SK-N-SH treated with all-trans-retinoic acid at 6 μM for 48 hours (cell line): ENCODE measurements at regions not wholly inside any gene's neighbourhood (a gene's known extent, or its start where the extent isn't known, plus 50 kb on each side); places are given as distances from the start of the nearest gene placed in this dataset.

Source experiments
- ARNTL ChIP-seq: fragments of 450-650 bp; formaldehyde crosslinking; IDR thresholded peaks from 2 replicates; pipeline ENCODE4 v1.5.0; 2020; ENCODE audit warnings: low read depth, mild to moderate bottlenecking, moderate library complexity, borderline replicate concordance
- CSDC2 ChIP-seq: fragments of 250-450 bp; sonication (Bioruptor Pico); IDR thresholded peaks from 2 replicates; pipeline ENCODE4 v1.5.0; 2020; ENCODE audit warnings: mild to moderate bottlenecking, moderate library complexity
- CSRNP3 ChIP-seq: fragments of 250-450 bp; sonication (Bioruptor Pico); IDR thresholded peaks from 2 replicates; pipeline ENCODE4 v1.5.1; 2021; ENCODE audit warnings: mild to moderate bottlenecking, moderate library complexity
- ISL1 ChIP-seq: fragments of 250-450 bp; sonication (Bioruptor Pico); IDR thresholded peaks from 2 replicates; pipeline ENCODE4 v2.1.2; 2022; ENCODE audit warnings: mild to moderate bottlenecking, moderate library complexity
- OSR1 ChIP-seq: fragments of 250-450 bp; sonication (Bioruptor Pico); IDR thresholded peaks from 2 replicates; pipeline ENCODE4 v1.8.0; 2022; ENCODE audit warnings: moderate library complexity, mild to moderate bottlenecking, inconsistent platforms
- PPARA ChIP-seq: fragments of 250-450 bp; sonication (Bioruptor Pico); IDR thresholded peaks from 2 replicates; pipeline ENCODE4 v1.5.0; 2020; ENCODE audit warnings: mild to moderate bottlenecking, borderline replicate concordance
- RARB ChIP-seq: fragments of 250-450 bp; sonication (Bioruptor Pico); IDR thresholded peaks from 2 replicates; pipeline ENCODE4 v1.8.0; 2021; ENCODE audit warnings: mild to moderate bottlenecking, moderate library complexity
- SNAI2 ChIP-seq: fragments of 250-450 bp; sonication (Bioruptor Pico); IDR thresholded peaks from 2 replicates; pipeline ENCODE4 v1.5.0; 2020; ENCODE audit warnings: mild to moderate bottlenecking, moderate library complexity
- TSHZ2 ChIP-seq: fragments of 250-450 bp; sonication (Bioruptor Pico); IDR thresholded peaks from 2 replicates; pipeline ENCODE4 v1.5.0; 2020; ENCODE audit warnings: mild to moderate bottlenecking, moderate library complexity
- ZNF565 ChIP-seq: fragments of 450-650 bp; formaldehyde crosslinking; conservative IDR thresholded peaks from 2 replicates; pipeline ENCODE4 v1.5.0; 2020; ENCODE audit warnings: low read depth, mild to moderate bottlenecking, moderate library complexity
- ZNF70 ChIP-seq: fragments of 450-650 bp; formaldehyde crosslinking; IDR thresholded peaks from 2 replicates; pipeline ENCODE4 v1.5.0; 2020; ENCODE audit warnings: mild to moderate bottlenecking, moderate library complexity
- TF ChIP-seq, protein P1 (sequence below): fragments of 250-450 bp; sonication (Bioruptor Pico); IDR thresholded peaks from 2 replicates; pipeline ENCODE4 v1.8.0; 2020; ENCODE audit warnings: mild to moderate bottlenecking, moderate library complexity, borderline replicate concordance
- TF ChIP-seq, protein P2 (sequence below): fragments of 250-450 bp; sonication (Bioruptor Pico); IDR thresholded peaks from 2 replicates; pipeline ENCODE4 v1.5.1; 2020; ENCODE audit warnings: low read depth, mild to moderate bottlenecking, moderate library complexity

GRCh38 chr5:96264047-96264446 lies 169.0 kb downstream of the PCSK1 start:
- TF ChIP-seq RARB (CRISPR knock-in tag) = no peak
- no peak for TF ChIP-seq SNAI2 (CRISPR knock-in tag)
- no peak for TF ChIP-seq ARNTL
- no peak for TF ChIP-seq CSRNP3
- TF ChIP-seq ZNF70 = no peak
- TF ChIP-seq OSR1 (CRISPR knock-in tag) = no peak
- TF ChIP-seq ZNF565 (CRISPR knock-in tag) = no peak
- no peak for TF ChIP-seq CSDC2
- no peak for TF ChIP-seq PPARA (CRISPR knock-in tag)
- TF ChIP-seq, protein P1, sequence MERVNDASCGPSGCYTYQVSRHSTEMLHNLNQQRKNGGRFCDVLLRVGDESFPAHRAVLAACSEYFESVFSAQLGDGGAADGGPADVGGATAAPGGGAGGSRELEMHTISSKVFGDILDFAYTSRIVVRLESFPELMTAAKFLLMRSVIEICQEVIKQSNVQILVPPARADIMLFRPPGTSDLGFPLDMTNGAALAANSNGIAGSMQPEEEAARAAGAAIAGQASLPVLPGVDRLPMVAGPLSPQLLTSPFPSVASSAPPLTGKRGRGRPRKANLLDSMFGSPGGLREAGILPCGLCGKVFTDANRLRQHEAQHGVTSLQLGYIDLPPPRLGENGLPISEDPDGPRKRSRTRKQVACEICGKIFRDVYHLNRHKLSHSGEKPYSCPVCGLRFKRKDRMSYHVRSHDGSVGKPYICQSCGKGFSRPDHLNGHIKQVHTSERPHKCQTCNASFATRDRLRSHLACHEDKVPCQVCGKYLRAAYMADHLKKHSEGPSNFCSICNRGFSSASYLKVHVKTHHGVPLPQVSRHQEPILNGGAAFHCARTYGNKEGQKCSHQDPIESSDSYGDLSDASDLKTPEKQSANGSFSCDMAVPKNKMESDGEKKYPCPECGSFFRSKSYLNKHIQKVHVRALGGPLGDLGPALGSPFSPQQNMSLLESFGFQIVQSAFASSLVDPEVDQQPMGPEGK (CRISPR knock-in tag) = no peak
- no peak for TF ChIP-seq ISL1 (CRISPR knock-in tag)
- TF ChIP-seq, protein P2, sequence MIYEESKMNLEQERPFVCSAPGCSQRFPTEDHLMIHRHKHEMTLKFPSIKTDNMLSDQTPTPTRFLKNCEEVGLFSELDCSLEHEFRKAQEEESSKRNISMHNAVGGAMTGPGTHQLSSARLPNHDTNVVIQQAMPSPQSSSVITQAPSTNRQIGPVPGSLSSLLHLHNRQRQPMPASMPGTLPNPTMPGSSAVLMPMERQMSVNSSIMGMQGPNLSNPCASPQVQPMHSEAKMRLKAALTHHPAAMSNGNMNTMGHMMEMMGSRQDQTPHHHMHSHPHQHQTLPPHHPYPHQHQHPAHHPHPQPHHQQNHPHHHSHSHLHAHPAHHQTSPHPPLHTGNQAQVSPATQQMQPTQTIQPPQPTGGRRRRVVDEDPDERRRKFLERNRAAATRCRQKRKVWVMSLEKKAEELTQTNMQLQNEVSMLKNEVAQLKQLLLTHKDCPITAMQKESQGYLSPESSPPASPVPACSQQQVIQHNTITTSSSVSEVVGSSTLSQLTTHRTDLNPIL (CRISPR knock-in tag) = no peak
- TF ChIP-seq TSHZ2 (CRISPR knock-in tag) = no peak
